ENCODE measurements at regions not wholly inside any gene's neighbourhood (a gene's known extent, or its start where the extent isn't known, plus 50 kb on each side); places are given as distances from the start of the nearest gene placed in this dataset.
A peak's percentile ranks its signal among the peaks of the same experiment; 100 is the strongest.
"Not testable (repeated sequence)": the region's sequence is repeated elsewhere in the genome, so short reads cannot be mapped to it uniquely, and the experiment has no call there.

DNA sequence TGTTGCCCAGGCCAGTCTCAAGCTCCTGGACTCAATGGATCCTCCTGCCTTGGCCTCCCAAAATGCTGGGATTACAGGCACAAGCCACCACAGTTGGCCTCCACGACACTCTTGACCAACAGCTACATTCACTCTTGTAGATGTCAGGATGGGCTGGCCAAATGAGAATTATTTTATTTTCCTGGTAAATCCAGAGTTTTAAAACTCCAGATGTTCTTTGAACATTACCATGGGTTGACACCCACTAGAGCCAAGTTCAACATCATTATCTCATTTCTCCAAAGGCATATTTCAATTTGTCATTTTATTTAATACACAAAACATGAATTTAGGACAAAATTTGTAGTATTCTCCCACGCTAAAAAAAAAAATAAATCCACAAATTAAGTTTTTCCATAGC, 56.5 kb upstream of the FOXN3 start:
- Histone ChIP-seq H3K9me3 (ENCODE audit: insufficient read depth, low read length) (no peaks in the 10 kb centered on the region), H3K79me2 (ENCODE audit: low read length) (no peaks in the 10 kb centered on the region), H3K27ac (ENCODE audit: low read length) (no peak overlapping the region), H3K9ac (ENCODE audit: low read length) (no peak overlapping the region), H3K27me3 (ENCODE audit: low read depth, low read length) (no peaks in the 10 kb centered on the region), H3K4me1 (ENCODE audit: low read length) (peaks cover 6% of the 10 kb centered on the region; the same call in 1 of the 2 replicates), H3K4me3 (ENCODE audit: low read length) (no peak overlapping the region), H2AFZ (ENCODE audit: low read depth, low read length) (no peak overlapping the region), H3K36me3 (replicated peaks; ENCODE audit: low read depth, low read length) (no peaks in the 10 kb centered on the region), H4K20me1 (ENCODE audit: insufficient read depth, low read length) (no peaks in the 10 kb centered on the region), H3K4me2 (ENCODE audit: low read length) (no peak overlapping the region)
- TF ChIP-seq, protein P1, sequence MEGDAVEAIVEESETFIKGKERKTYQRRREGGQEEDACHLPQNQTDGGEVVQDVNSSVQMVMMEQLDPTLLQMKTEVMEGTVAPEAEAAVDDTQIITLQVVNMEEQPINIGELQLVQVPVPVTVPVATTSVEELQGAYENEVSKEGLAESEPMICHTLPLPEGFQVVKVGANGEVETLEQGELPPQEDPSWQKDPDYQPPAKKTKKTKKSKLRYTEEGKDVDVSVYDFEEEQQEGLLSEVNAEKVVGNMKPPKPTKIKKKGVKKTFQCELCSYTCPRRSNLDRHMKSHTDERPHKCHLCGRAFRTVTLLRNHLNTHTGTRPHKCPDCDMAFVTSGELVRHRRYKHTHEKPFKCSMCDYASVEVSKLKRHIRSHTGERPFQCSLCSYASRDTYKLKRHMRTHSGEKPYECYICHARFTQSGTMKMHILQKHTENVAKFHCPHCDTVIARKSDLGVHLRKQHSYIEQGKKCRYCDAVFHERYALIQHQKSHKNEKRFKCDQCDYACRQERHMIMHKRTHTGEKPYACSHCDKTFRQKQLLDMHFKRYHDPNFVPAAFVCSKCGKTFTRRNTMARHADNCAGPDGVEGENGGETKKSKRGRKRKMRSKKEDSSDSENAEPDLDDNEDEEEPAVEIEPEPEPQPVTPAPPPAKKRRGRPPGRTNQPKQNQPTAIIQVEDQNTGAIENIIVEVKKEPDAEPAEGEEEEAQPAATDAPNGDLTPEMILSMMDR (IDR thresholded peaks at IDR 0.05; ENCODE audit: low read depth, low read length) = no peak
- TF ChIP-seq EZH2phosphoT487 (IDR thresholded peaks at IDR 0.05; ENCODE audit: low read depth) = no peak

DNA sequence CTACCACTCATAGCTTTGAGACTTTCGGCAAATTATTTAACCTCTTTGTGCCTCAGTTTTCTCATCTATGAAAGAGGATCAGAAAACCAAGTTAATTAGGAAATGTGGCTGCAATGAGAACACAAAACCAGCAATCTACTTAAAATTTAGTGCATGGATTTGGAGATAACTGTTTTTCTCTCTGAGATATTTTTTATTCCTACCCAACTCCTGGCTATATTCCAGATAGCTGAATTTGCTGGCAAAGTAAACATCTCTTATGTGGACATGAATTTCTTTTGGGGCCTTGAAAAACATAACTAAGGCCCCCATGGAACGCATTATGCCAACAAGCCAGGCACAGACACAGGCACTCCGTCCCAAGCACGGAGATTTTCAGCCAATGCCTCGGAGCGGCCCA, 53.4 kb upstream of the FOXN3 start:
- H4K20me1 ChIP-seq (ENCODE audit: insufficient read depth, low read length) = no peaks in the 10 kb centered on the region
- H3K9me3 ChIP-seq (ENCODE audit: insufficient read depth, low read length) = no peaks in the 10 kb centered on the region
- H3K27ac ChIP-seq (ENCODE audit: low read length) = no peak overlapping the region
- H3K9ac ChIP-seq (ENCODE audit: low read length) = no peak overlapping the region
- no peak for TF ChIP-seq EZH2phosphoT487 (IDR thresholded peaks at IDR 0.05; ENCODE audit: low read depth)
- TF ChIP-seq, protein P1 (IDR thresholded peaks at IDR 0.05; ENCODE audit: low read depth, low read length) = no peak
- H3K4me3 ChIP-seq (ENCODE audit: low read length) = no peak overlapping the region
- H3K79me2 ChIP-seq (ENCODE audit: low read length) = no peaks in the 10 kb centered on the region
- no peak overlapping the region for H3K4me2 ChIP-seq (ENCODE audit: low read length)
- no peak overlapping the region for H2AFZ ChIP-seq (ENCODE audit: low read depth, low read length)
- no peaks in the 10 kb centered on the region for H3K36me3 ChIP-seq (replicated peaks; ENCODE audit: low read depth, low read length)
- H3K27me3 ChIP-seq (ENCODE audit: low read depth, low read length) = no peaks in the 10 kb centered on the region
- H3K4me1 ChIP-seq (ENCODE audit: low read length) = peaks cover 6% of the 10 kb centered on the region; the same call in 1 of the 2 replicates

DNA sequence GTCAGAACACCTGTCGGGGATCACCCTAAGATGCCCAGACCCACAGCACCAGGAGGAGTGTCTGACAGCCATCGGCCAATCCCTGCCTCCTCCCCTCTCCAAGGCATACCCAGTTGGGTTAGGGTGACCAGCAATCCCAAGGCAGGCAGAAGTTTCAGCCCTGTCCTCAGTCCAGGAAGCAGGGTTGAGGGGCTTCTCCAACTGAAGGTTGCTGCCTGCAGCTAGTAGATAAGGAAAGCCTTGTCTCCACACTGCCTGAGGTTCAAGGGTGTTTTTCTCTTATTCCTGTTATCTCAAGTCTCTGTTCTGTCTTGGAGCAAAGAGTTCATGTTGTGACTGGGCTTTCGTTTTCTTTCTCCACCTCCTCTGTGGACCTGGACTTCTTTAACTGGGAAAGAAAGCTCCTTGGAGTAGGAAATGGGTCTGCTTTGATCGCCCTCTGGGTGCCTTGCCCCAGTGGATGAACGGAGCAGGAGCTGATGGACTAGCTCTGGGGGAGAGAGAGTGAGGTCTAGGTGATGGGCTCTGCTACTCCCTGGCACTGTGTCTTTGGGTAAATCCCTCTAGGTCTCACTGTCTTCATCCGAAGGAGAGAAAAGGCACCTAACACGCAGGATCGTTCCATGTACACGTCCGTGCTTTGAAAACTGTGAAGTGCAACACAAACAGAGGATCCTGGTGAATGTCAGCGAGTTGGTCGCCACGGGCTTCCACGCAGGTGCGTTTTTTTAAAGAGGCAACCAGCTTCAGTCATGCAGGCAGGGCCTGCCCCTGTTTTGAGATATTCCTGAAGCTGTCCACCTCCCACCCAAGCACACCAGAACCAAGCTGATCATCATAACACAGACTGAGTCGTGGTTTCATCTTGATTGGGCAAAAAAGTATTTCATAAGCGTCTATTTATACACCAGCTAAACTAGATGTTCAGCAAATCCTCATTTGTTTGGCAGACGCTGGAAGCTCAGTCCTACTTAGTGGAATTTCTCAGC, 52.5 kb upstream of the FOXN3 start:
- no peak for TF ChIP-seq EZH2phosphoT487 (IDR thresholded peaks at IDR 0.05; ENCODE audit: low read depth)
- TF ChIP-seq, protein P1 (IDR thresholded peaks at IDR 0.05; ENCODE audit: low read depth, low read length) = no peak
- Histone ChIP-seq H3K4me2 (ENCODE audit: low read length) (peak overlapping the region; percentile 29), H3K4me3 (ENCODE audit: low read length) (no peak overlapping the region), H3K36me3 (replicated peaks; ENCODE audit: low read depth, low read length) (no peaks in the 10 kb centered on the region), H3K79me2 (ENCODE audit: low read length) (no peaks in the 10 kb centered on the region), H4K20me1 (ENCODE audit: insufficient read depth, low read length) (no peaks in the 10 kb centered on the region), H3K9ac (ENCODE audit: low read length) (no peak overlapping the region), H3K27ac (ENCODE audit: low read length) (no peak overlapping the region), H3K4me1 (ENCODE audit: low read length) (peaks cover 6% of the 10 kb centered on the region; the same call in 1 of the 2 replicates), H3K9me3 (ENCODE audit: insufficient read depth, low read length) (no peaks in the 10 kb centered on the region), H2AFZ (ENCODE audit: low read depth, low read length) (no peak overlapping the region), H3K27me3 (ENCODE audit: low read depth, low read length) (no peaks in the 10 kb centered on the region)

DNA sequence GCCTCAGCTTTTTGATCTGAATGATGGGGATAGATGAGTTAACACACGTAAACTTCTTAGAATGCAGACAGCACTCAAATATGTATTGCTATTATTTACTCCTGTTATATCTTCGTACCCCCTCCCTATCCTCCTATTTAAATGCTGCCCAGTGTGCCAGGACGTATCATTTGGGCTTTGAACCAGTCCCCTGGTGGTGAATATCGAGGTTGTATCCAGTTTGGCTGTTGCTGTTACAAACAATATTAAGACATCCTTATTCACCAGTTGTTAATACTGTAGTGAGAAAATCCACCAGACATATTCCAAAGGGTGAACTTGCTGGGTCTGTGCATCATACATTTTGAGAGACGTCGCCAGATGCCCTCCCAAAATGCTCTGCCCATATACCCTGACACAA, 51.5 kb upstream of the FOXN3 start:
- no peaks in the 10 kb centered on the region for H3K27me3 ChIP-seq (ENCODE audit: low read depth, low read length)
- no peaks in the 10 kb centered on the region for H3K79me2 ChIP-seq (ENCODE audit: low read length)
- no peak overlapping the region for H3K4me2 ChIP-seq (ENCODE audit: low read length)
- no peak overlapping the region for H2AFZ ChIP-seq (ENCODE audit: low read depth, low read length)
- no peaks in the 10 kb centered on the region for H4K20me1 ChIP-seq (ENCODE audit: insufficient read depth, low read length)
- no peaks in the 10 kb centered on the region for H3K36me3 ChIP-seq (replicated peaks; ENCODE audit: low read depth, low read length)
- TF ChIP-seq EZH2phosphoT487 (IDR thresholded peaks at IDR 0.05; ENCODE audit: low read depth) = no peak
- TF ChIP-seq, protein P1 (IDR thresholded peaks at IDR 0.05; ENCODE audit: low read depth, low read length) = no peak
- no peak overlapping the region for H3K4me3 ChIP-seq (ENCODE audit: low read length)
- H3K9me3 ChIP-seq (ENCODE audit: insufficient read depth, low read length) = no peaks in the 10 kb centered on the region
- no peak overlapping the region for H3K9ac ChIP-seq (ENCODE audit: low read length)
- H3K4me1 ChIP-seq (ENCODE audit: low read length) = peaks cover 6% of the 10 kb centered on the region; the same call in 1 of the 2 replicates
- H3K27ac ChIP-seq (ENCODE audit: low read length) = no peak overlapping the region

DNA sequence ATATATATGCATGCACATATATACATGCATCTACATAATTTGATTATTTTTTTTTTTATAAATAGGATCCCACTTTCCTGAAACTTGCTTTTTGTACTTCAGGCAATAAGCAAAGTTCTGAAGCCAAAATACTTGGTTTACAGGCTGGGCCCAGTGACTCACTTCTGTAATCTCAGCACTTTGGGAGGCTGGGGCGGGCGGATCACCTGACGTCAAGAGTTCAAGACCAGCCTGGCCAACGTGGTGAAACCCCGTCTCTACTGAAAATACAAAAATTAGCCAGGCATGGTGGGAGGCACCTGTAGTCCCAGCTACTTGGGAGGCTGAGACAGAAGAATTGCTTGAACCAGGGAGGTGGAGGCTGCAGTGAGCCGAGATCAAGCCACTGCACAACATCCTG, 51.0 kb upstream of the FOXN3 start:
- not testable (repeated sequence) for H3K79me2 ChIP-seq (ENCODE audit: low read length); H3K4me1 ChIP-seq (ENCODE audit: low read length); H3K27me3 ChIP-seq (ENCODE audit: low read depth, low read length); H2AFZ ChIP-seq (ENCODE audit: low read depth, low read length); H3K9ac ChIP-seq (ENCODE audit: low read length); H3K4me2 ChIP-seq (ENCODE audit: low read length); H3K9me3 ChIP-seq (ENCODE audit: insufficient read depth, low read length); H4K20me1 ChIP-seq (ENCODE audit: insufficient read depth, low read length); H3K4me3 ChIP-seq (ENCODE audit: low read length); H3K27ac ChIP-seq (ENCODE audit: low read length); H3K36me3 ChIP-seq (replicated peaks; ENCODE audit: low read depth, low read length)

All from OCI-LY3 (cell line).